ENCODE measurements at regions not wholly inside any gene's neighbourhood (a gene's known extent, or its start where the extent isn't known, plus 50 kb on each side); places are given as distances from the start of the nearest gene placed in this dataset.

GRCh38 chrX:42022158-42022557, 98.8 kb upstream of the CASK start:
- intact Hi-C loops (cut with DNase I; ENCODE audit: low total_unique reads) = no loop called here
- H3K36me3 ChIP-seq (ENCODE audit: low read depth, missing control alignments) = no peaks in the 10 kb centered on the region
- TF ChIP-seq, protein P1, sequence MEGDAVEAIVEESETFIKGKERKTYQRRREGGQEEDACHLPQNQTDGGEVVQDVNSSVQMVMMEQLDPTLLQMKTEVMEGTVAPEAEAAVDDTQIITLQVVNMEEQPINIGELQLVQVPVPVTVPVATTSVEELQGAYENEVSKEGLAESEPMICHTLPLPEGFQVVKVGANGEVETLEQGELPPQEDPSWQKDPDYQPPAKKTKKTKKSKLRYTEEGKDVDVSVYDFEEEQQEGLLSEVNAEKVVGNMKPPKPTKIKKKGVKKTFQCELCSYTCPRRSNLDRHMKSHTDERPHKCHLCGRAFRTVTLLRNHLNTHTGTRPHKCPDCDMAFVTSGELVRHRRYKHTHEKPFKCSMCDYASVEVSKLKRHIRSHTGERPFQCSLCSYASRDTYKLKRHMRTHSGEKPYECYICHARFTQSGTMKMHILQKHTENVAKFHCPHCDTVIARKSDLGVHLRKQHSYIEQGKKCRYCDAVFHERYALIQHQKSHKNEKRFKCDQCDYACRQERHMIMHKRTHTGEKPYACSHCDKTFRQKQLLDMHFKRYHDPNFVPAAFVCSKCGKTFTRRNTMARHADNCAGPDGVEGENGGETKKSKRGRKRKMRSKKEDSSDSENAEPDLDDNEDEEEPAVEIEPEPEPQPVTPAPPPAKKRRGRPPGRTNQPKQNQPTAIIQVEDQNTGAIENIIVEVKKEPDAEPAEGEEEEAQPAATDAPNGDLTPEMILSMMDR (IDR thresholded peaks at IDR 0.05) = no peak
- no peak for TF ChIP-seq POLR2A (IDR thresholded peaks at IDR 0.05)
- no peak for DNase-seq
- H3K4me3 ChIP-seq = no peak overlapping the region
- no peaks in the 10 kb centered on the region for H3K4me1 ChIP-seq
- H3K9me3 ChIP-seq = no peaks in the 10 kb centered on the region
- H3K27ac ChIP-seq = no peak overlapping the region
- no peaks in the 10 kb centered on the region for H3K27me3 ChIP-seq

GRCh38 chrX:42021058-42021457, 97.7 kb upstream of the CASK start:
- no peak for TF ChIP-seq POLR2A (IDR thresholded peaks at IDR 0.05)
- TF ChIP-seq, protein P1 (IDR thresholded peaks at IDR 0.05) = no peak
- intact Hi-C loops (cut with DNase I; ENCODE audit: low total_unique reads) = no loop called here
- H3K4me3 ChIP-seq = no peak overlapping the region

GRCh38 chrX:42020225-42020624, 96.9 kb upstream of the CASK start:
- H3K9me3 ChIP-seq = no peaks in the 10 kb centered on the region
- H3K36me3 ChIP-seq (ENCODE audit: low read depth, missing control alignments) = no peaks in the 10 kb centered on the region
- H3K27me3 ChIP-seq = no peaks in the 10 kb centered on the region
- WGBS, 2 donors = 60 to 88% methylated on average over 1 to 2 of the region's 2 CpGs
- no peak overlapping the region for H3K4me3 ChIP-seq
- no peak for DNase-seq
- intact Hi-C loops (cut with DNase I; ENCODE audit: low total_unique reads) = no loop called here
- H3K4me1 ChIP-seq = no peaks in the 10 kb centered on the region
- no peak for TF ChIP-seq POLR2A (IDR thresholded peaks at IDR 0.05)
- TF ChIP-seq, protein P1 (IDR thresholded peaks at IDR 0.05) = no peak
- no peak overlapping the region for H3K27ac ChIP-seq

More at GRCh38 chrX:42021058-42021457, 97.7 kb upstream of the CASK start:
- Histone ChIP-seq H3K4me1 (no peaks in the 10 kb centered on the region), H3K36me3 (ENCODE audit: low read depth, missing control alignments) (no peaks in the 10 kb centered on the region), H3K27me3 (no peaks in the 10 kb centered on the region), H3K9me3 (no peaks in the 10 kb centered on the region), H3K27ac (no peak overlapping the region)
- no peak for DNase-seq

DNA sequence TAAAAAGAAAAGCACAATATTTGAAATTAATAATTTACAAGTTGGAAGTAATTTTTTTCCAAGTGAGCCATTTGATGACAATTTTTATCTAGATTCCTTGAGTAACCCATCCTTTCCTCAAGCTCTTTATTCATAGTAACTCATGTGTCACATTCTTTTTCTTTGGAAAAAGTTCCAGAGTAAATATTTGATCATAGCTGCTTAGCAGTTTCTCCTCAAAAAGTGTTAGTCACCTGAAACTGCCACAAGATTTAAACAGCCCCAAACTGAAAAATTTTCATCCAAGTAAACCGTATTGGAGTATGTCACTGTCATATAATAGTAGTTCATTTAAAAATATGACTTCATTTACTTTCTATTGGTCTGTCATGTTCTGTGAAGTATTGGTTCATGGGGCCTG, 94.6 kb upstream of the CASK start:
- no peaks in the 10 kb centered on the region for H3K4me1 ChIP-seq
- no peak overlapping the region for H3K4me3 ChIP-seq
- TF ChIP-seq, protein P1 (IDR thresholded peaks at IDR 0.05) = no peak
- no peak for TF ChIP-seq POLR2A (IDR thresholded peaks at IDR 0.05)
- H3K36me3 ChIP-seq (ENCODE audit: low read depth, missing control alignments) = no peaks in the 10 kb centered on the region
- 53 to 83% methylated on average over 1 of the region's 1 CpG for WGBS, 2 donors
- H3K9me3 ChIP-seq = no peaks in the 10 kb centered on the region
- no peak overlapping the region for H3K27ac ChIP-seq
- intact Hi-C loops (cut with DNase I; ENCODE audit: low total_unique reads) = no loop called here
- no peak for DNase-seq
- H3K27me3 ChIP-seq = no peaks in the 10 kb centered on the region

- H3K27me3 ChIP-seq = no peaks in the 10 kb centered on the region
- no peaks in the 10 kb centered on the region for H3K36me3 ChIP-seq (ENCODE audit: low read depth, missing control alignments)
- TF ChIP-seq, protein P1 (IDR thresholded peaks at IDR 0.05) = no peak
- TF ChIP-seq POLR2A (IDR thresholded peaks at IDR 0.05) = no peak
- no peak overlapping the region for H3K27ac ChIP-seq
- 84 to 86% methylated on average over 3 of the region's 3 CpGs for WGBS, 2 donors
- no peak overlapping the region for H3K4me3 ChIP-seq
- intact Hi-C loops (cut with DNase I; ENCODE audit: low total_unique reads) = no loop called here
- no peaks in the 10 kb centered on the region for H3K4me1 ChIP-seq
- DNase-seq = no peak
- H3K9me3 ChIP-seq = no peaks in the 10 kb centered on the region
These were observed 77.5 kb upstream of the CASK start for GRCh38 chrX:42000836-42001235.
